GM12892 (cell line): ENCODE measurements at regions not wholly inside any gene's neighbourhood (a gene's known extent, or its start where the extent isn't known, plus 50 kb on each side); places are given as distances from the start of the nearest gene placed in this dataset.

ENCODE experiments used
- DNase-seq: peaks from one replicate; pipeline ENCODE4 v3.0.0; 2011; ENCODE audit not compliant: insufficient read length
- FAIRE-seq: peaks from 2 replicates; lab custom pipeline; 2011; peaks lifted over from hg19 to GRCh38; lab: Jason Lieb, UNC
- POLR2A ChIP-seq: IDR thresholded peaks from 2 replicates; pipeline ENCODE4 v1.6.1; 2011; ENCODE audit warnings: low read depth, low read length, control low read depth
- POLR2AphosphoS5 ChIP-seq: IDR thresholded peaks from 2 replicates; pipeline ENCODE4 v1.6.1; 2011; ENCODE audit warnings: low read depth, low read length, control low read depth
- TAF1 ChIP-seq: IDR thresholded peaks from 2 replicates; pipeline ENCODE4 v1.6.1; 2011; ENCODE audit warnings: low read depth, mild to moderate bottlenecking, control low read depth, low read length, borderline replicate concordance

- no peak for TF ChIP-seq TAF1
- no peak for TF ChIP-seq POLR2A
- TF ChIP-seq POLR2AphosphoS5: no peak
- DNase-seq (no peak), FAIRE-seq (no peak)
Observed at GRCh38 chr3:103105206-103105605, 670.4 kb downstream of the ZPLD1 start.

- FAIRE-seq (no peak), DNase-seq (no peak)
- TF ChIP-seq POLR2AphosphoS5: no peak
- TF ChIP-seq TAF1: no peak
- no peak for TF ChIP-seq POLR2A
Observed at GRCh38 chr3:103112273-103112672, 677.5 kb downstream of the ZPLD1 start.

GRCh38 chr3:103126115-103126514 lies 691.3 kb downstream of the ZPLD1 start:
- FAIRE-seq: peak; percentile 76
- DNase-seq: no peak
- no peak for TF ChIP-seq POLR2AphosphoS5
- TF ChIP-seq TAF1: no peak
- TF ChIP-seq POLR2A: no peak

- TF ChIP-seq POLR2A: no peak
- TF ChIP-seq POLR2AphosphoS5: no peak
- TF ChIP-seq TAF1: no peak
- no peak for FAIRE-seq
- no peak for DNase-seq
Observed at GRCh38 chr3:103127098-103127630, 692.3 kb downstream of the ZPLD1 start.

GRCh38 chr3:103127737-103128136 lies 692.9 kb downstream of the ZPLD1 start:
- TF ChIP-seq POLR2A (no peak), TAF1 (no peak), POLR2AphosphoS5 (no peak)
- FAIRE-seq (no peak), DNase-seq (peak; percentile 1)

- no peak for FAIRE-seq
- DNase-seq: no peak
- TF ChIP-seq POLR2A (no peak), TAF1 (no peak), POLR2AphosphoS5 (no peak)
Observed at GRCh38 chr3:103134023-103134724, 699.4 kb downstream of the ZPLD1 start.

GRCh38 chr3:103136621-103137020 lies 701.8 kb downstream of the ZPLD1 start:
- FAIRE-seq: no peak
- TF ChIP-seq TAF1: no peak
- TF ChIP-seq POLR2A: no peak
- TF ChIP-seq POLR2AphosphoS5: no peak
- no peak for DNase-seq

GRCh38 chr3:103137830-103138229 lies 703.0 kb downstream of the ZPLD1 start:
- TF ChIP-seq POLR2A (no peak), TAF1 (no peak), POLR2AphosphoS5 (no peak)
- DNase-seq: no peak
- no peak for FAIRE-seq

GRCh38 chr3:103158183-103158582 lies 723.4 kb downstream of the ZPLD1 start:
- DNase-seq (no peak), FAIRE-seq (no peak)
- TF ChIP-seq POLR2A (no peak), TAF1 (no peak), POLR2AphosphoS5 (no peak)

- TF ChIP-seq POLR2A (no peak), TAF1 (no peak), POLR2AphosphoS5 (no peak)
- DNase-seq (no peak), FAIRE-seq (no peak)
Observed at GRCh38 chr3:103166890-103167289, 732.1 kb downstream of the ZPLD1 start.

GRCh38 chr3:103167850-103168249 lies 733.0 kb downstream of the ZPLD1 start:
- FAIRE-seq (no peak), DNase-seq (no peak)
- TF ChIP-seq TAF1 (no peak), POLR2A (no peak), POLR2AphosphoS5 (no peak)

GRCh38 chr3:103169289-103169688 lies 734.5 kb downstream of the ZPLD1 start:
- FAIRE-seq (no peak), DNase-seq (no peak)
- no peak for TF ChIP-seq POLR2A
- no peak for TF ChIP-seq TAF1
- TF ChIP-seq POLR2AphosphoS5: no peak

- no peak for FAIRE-seq
- DNase-seq: no peak
- TF ChIP-seq POLR2A: no peak
- TF ChIP-seq TAF1: no peak
- TF ChIP-seq POLR2AphosphoS5: no peak
Observed at GRCh38 chr3:103170651-103171050, 735.8 kb downstream of the ZPLD1 start.
